SH-SY5Y (cell line): ENCODE measurements at regions not wholly inside any gene's neighbourhood (a gene's known extent, or its start where the extent isn't known, plus 50 kb on each side); places are given as distances from the start of the nearest gene placed in this dataset.

ENCODE experiments used
- GATA2 ChIP-seq: IDR thresholded peaks from 2 replicates; pipeline ENCODE4 v1.6.1; 2011; ENCODE audit warnings: mild to moderate bottlenecking, low read depth, low read length
- GATA3 ChIP-seq: IDR thresholded peaks from 2 replicates; pipeline ENCODE4 v1.6.1; 2011; ENCODE audit warnings: low read depth, mild to moderate bottlenecking, low read length, moderate library complexity

- TF ChIP-seq GATA2 (no peak), GATA3 (no peak)
These were observed 277.4 kb upstream of the PLXNA2 start for GRCh38 chr1:208521534-208521933.

GRCh38 chr1:208523007-208523406, 278.8 kb upstream of the PLXNA2 start:
- TF ChIP-seq GATA3 (no peak), GATA2 (no peak)

GRCh38 chr1:208524376-208524775, 280.2 kb upstream of the PLXNA2 start:
- no peak for TF ChIP-seq GATA2
- TF ChIP-seq GATA3 = no peak

GRCh38 chr1:208524925-208525324, 280.7 kb upstream of the PLXNA2 start:
- TF ChIP-seq GATA2 (no peak), GATA3 (no peak)

DNA sequence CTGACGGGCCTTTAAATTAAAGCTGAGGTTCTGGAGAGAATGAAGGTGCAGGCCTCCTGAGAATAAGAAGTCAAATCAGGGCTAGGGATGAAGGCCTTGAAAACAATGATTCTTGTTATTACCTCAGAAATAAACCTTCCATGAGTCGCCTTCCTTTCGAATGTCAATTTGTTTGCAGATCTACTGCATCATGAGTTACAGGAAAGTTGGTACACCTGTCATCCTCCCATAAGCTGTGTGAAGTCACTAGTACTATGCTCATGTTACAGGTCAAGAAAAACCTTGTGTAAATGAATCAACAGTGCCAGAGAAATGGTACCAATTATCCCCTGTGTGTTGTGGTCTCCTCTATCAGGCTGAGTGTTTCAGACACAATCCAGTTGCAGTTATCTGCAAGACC, 281.2 kb upstream of the PLXNA2 start:
- TF ChIP-seq GATA3 (no peak), GATA2 (no peak)

DNA sequence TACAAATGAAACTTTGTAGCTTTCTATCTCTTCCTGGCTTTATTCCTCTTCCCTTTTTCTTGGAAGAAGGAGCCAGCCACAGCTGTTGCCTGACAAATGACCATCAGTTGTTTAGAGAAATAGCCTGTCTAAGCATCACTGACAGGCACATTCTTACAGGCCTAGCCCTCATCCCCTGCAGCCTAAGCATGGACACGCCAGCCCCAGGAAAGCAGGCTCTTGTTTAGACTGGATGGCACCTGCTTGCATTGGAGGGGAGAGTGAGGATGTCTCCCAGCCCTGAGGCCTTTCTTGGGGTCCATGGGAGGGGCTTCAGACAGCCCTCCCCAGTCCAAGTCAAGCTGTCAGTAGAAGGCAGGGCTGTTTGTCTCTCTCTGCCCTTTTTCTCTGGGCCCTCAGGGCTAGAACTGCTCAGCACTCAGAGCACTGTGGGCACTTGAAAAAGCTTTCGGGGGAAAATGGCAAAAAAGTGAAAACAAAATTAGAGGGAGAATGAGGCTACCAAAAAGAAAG, 282.5 kb upstream of the PLXNA2 start:
- TF ChIP-seq GATA3 (no peak), GATA2 (no peak)

- TF ChIP-seq GATA3 (no peak), GATA2 (no peak)
These were observed 283.0 kb upstream of the PLXNA2 start for GRCh38 chr1:208527156-208527555.

DNA sequence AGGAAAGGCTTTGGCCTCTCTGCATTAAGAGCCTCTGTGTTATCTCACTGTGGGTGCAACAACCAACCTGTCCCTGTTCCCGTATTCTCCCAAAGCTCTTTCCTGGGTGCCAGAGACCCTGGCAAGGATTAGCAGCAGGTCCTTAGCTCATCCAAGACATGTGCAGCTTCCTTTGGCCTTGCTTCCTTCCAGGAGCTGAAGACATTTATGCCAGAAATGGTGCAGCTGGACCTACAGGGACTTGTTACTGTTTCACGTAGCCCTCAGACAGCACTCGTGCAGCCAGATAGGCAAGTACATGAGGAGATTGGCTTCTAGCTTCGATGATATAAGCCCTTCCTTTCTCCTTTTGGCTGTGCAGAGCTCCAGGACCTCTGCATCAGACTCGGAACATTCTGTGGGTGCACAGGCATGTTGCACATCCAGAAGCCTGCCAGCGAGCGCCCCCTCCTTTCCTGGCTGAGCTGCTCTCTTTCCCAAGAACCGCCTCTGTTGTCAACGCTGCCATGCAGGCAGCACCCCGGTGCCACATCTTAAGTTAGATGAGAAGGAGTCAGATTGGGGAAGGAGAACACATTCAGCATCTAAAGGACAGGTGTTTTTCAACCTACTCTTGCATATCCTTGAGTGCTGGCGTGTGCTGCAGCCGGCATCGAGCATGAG, 284.5 kb upstream of the PLXNA2 start:
- TF ChIP-seq GATA2 = no peak
- no peak for TF ChIP-seq GATA3

DNA sequence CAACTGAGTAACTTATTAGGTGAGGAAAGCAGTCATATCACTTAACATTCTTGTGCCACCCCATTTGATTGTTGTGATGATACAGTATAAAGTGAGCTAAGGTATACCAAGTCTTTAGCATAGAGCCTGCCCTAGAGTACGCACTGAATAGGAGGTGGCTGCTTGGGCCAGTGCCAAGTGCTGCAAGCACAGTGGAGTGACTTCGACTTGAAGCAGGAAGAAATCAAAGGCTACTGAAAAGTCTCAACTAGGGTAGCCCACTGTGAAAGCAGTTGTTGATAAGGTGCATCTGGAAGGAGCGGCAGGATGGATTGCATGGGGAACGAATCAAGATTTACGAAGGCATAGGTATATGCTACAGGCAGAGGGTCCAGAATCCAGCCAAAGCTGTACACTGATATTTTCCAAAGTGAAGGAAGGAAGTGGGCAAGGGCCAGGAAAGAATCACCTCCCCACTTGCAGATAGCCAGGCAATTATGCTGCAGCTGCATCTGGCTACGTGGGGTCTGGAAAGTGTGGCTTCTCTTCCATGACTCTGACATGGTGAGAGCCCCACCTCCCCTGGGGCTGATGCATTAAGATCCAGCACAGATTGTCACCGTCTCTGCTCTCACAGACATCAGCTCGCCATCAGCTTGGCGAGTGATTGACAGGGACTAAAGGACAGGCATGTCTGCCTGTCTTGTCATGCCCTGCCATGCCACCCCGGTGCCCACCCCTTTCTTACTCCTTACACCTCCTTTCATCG, 287.0 kb upstream of the PLXNA2 start:
- TF ChIP-seq GATA2 (peak; percentile 99), GATA3 (peak; percentile 95)

- TF ChIP-seq GATA3 (peak; percentile 70; the same call in 1 of the 2 replicates), GATA2 (peak; percentile 92)
These were observed 289.8 kb upstream of the PLXNA2 start for GRCh38 chr1:208533746-208534598.

DNA sequence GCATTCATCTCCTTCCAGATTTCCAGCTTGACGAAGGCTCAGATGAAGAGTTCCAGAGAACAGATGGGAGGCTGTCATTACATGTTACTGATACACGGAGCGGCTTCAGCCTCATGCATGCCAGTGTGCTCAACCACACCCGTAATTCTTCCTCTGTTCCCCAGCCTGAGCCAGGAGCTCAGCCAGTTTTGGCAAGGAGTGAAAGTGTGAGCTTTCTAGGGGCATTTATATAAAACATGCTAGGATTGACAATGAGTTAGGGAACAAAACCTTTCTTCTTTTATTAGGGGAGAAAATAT, 290.4 kb upstream of the PLXNA2 start:
- TF ChIP-seq GATA2 (no peak), GATA3 (no peak)

DNA sequence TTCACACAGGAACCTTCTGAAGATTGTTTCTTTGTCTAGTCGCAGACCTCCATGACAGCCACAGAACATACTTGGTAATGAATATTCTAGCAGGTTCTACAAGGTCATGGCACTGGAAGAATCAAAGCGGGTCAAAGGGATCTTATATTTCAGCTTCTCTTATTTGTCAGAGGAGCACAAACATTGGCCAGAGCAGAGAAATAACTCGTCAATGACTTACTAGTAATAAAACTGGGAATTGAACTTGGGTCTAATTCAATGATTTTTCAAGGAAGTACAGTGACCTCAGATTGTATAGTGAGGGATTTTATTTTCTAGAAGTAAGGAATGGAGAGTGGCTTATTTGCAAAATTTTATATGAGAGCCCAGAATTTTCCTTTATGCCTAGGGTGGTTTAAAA, 290.8 kb upstream of the PLXNA2 start:
- TF ChIP-seq GATA3 (0 out of 2 replicates have a peak, but pooled peaks have one; percentile 10), GATA2 (no peak)

- TF ChIP-seq GATA2 (no peak), GATA3 (no peak)
These were observed 291.3 kb upstream of the PLXNA2 start for GRCh38 chr1:208535511-208535910.

DNA sequence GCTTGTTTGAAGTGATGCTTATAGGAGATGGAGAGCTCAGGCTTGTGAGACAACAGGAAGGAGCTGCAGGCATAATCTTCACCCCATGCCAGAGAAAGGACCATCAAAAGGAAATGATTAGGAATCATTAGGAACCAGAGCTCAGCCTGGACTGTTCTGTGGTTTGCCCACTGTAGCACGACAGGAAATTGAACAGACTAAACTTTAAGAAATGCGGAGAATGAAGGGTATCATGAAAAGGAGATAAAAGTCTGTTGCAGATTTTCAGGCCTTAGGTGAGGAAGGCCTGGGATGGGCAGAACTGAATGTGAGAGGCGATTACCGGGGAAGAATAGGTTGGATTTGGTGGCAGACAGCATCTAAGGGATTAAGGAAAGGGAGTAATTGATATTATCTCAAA, 292.0 kb upstream of the PLXNA2 start:
- TF ChIP-seq GATA2 (no peak), GATA3 (no peak)

DNA sequence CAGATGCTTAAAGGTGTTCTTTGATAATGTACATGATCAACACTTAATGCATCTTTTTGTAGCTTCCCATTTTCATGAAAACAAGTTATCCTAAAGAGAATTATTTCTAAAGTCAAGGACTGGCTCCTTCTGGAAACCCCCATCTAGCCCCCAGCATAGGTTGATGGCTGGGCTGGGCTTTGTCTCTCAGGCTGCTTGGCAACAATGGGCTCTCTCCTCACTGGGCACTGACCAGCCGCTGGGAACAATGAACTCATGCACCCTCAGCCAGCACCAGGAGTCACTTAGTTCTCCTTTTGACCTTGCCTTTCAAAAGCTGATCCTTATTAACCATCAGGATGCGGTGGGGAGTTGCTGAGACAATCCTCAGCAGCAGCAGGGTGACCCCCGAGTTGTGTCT, 293.0 kb upstream of the PLXNA2 start:
- TF ChIP-seq GATA2 = no peak
- TF ChIP-seq GATA3 = no peak
